CD4-positive, alpha-beta T cell (primary cell): ENCODE measurements at regions not wholly inside any gene's neighbourhood (a gene's known extent, or its start where the extent isn't known, plus 50 kb on each side); places are given as distances from the start of the nearest gene placed in this dataset.

Source experiments
- ATAC-seq: fragments of 200-7000 bp; cut with Tn5 transposase; one replicate; pipeline ENCODE4 v1.10.0; 2022; ENCODE audit warnings: mild to moderate bottlenecking; ENCODE audit not compliant: poor library complexity
- CTCF ChIA-PET: fragments of 350-600 bp; sonication (Branson Sonifier 250); formaldehyde crosslinking; loops from one replicate; lab custom pipeline; 2021; ENCODE audit warnings: antibody characterized with exemption, inconsistent platforms; lab: Charles Lee
- POLR2A ChIA-PET: fragments of 350-600 bp; sonication (Branson Sonifier 250); formaldehyde crosslinking; loops from one replicate; lab custom pipeline; 2021; ENCODE audit warnings: antibody characterized with exemption, inconsistent platforms; lab: Charles Lee
- DNase-seq, 14 experiments: peaks; one replicate each; pipeline ENCODE4 v3.0.0-alpha.2; 2013 to 2020; ENCODE audit warnings: mixed read lengths in 2 of 14
- H3K27ac ChIP-seq, 2 donors: one replicate each; pipeline versions ENCODE4 v1.5.1 to v1.7.0; 2013; ENCODE audit warnings: low read length in 2 of 2, low read depth in 1 of 2, mild to moderate bottlenecking in 1 of 2
- H3K27me3 ChIP-seq, 2 experiments: 1 replicate in 1 of 2; 2 replicates in 1 of 2; pipeline versions ENCODE4 v1.6.1 to v1.7.0; 2013; ENCODE audit warnings: low read length in 2 of 2, control low read depth in 1 of 2, mild to moderate bottlenecking in 1 of 2, moderate library complexity in 1 of 2; ENCODE audit not compliant: insufficient read depth in 2 of 2, control insufficient read depth in 1 of 2
- H3K36me3 ChIP-seq: one replicate; pipeline ENCODE4 v1.6.1; 2013; ENCODE audit warnings: low read length, control low read depth; ENCODE audit not compliant: insufficient read depth
- H3K4me1 ChIP-seq: one replicate; pipeline ENCODE4 v1.6.1; 2013; ENCODE audit warnings: low read length, control low read depth; ENCODE audit not compliant: insufficient read depth
- H3K4me3 ChIP-seq: one replicate; pipeline ENCODE4 v1.5.1; 2013; ENCODE audit warnings: mild to moderate bottlenecking, low read length, moderate library complexity
- H3K9me3 ChIP-seq, 2 experiments: 1 replicate in 1 of 2; 2 replicates in 1 of 2; pipeline versions ENCODE4 v1.6.1 to v1.7.0; 2013; ENCODE audit warnings: low read length in 2 of 2, mild to moderate bottlenecking in 2 of 2, control low read depth in 1 of 2, moderate library complexity in 1 of 2; ENCODE audit not compliant: control insufficient read depth in 1 of 2, insufficient read depth in 1 of 2
- H3K27ac Mint-ChIP-seq: one replicate; pipeline ENCODE4 v1.8.0; 2020; ENCODE audit warnings: mixed read lengths
- H3K27me3 Mint-ChIP-seq: one replicate; pipeline ENCODE4 v1.8.0; 2021; ENCODE audit warnings: mixed read lengths
- H3K36me3 Mint-ChIP-seq: one replicate; pipeline ENCODE4 v1.8.0; 2021; ENCODE audit warnings: low read depth, mixed read lengths
- H3K4me1 Mint-ChIP-seq: one replicate; pipeline ENCODE4 v1.8.0; 2021; ENCODE audit warnings: low read depth, mixed read lengths
- H3K4me3 Mint-ChIP-seq: one replicate; pipeline ENCODE4 v1.8.0; 2020; ENCODE audit warnings: mild to moderate bottlenecking, mixed read lengths
- H3K9me3 Mint-ChIP-seq: one replicate; pipeline ENCODE4 v1.8.0; 2020; ENCODE audit warnings: mixed read lengths
- intact Hi-C, 2 experiments: fragments of 100-400 bp; cut with DNase I in 1 of 2; cut with micrococcal nuclease in 1 of 2; formaldehyde crosslinking; loops; one replicate each; pipeline versions ENCODE4 v1.15.1 to v1.9.0; 2023 to 2025; cut with DNase I, micrococcal nuclease
- TF ChIP-seq, protein P1 (sequence below): fragments of 200-600 bp; IDR thresholded peaks from one replicate; pipeline ENCODE4 v1.8.0; 2022; ENCODE audit warnings: antibody characterized with exemption, mild to moderate bottlenecking

DNA sequence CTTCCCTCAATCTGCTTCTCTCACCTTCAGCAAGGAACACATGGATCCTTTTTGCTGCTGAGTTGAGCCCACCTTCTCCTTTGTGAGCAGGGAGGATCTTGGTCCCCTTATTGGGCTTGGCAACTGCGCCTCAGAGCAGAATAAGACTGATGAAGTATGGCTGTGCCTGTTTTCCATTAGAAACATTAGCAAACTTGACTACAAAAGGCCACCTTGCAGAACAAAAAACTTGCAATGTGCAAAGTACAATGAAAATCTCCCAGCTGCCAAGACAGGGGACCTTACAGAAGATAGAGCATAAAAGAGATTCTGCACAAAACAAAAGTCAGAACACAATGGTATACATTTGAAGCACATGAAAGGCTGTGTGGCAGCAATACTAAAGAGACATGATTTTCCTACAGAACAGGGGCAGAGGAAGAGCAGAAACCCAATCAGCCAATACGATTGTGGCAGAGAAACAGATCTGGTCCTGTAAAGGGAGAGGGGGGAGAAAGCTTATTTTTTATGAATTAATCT, 173.5 kb upstream of the SNX19 start:
- H3K27ac ChIP-seq: no peak overlapping the region
- H3K27ac Mint-ChIP-seq: no peak overlapping the region
- no peaks in the 10 kb centered on the region for H3K27me3 ChIP-seq
- intact Hi-C loops: no loop called here
- H3K4me3 Mint-ChIP-seq: no peak overlapping the region
- DNase-seq (no peak), ATAC-seq (no peak)
- no peaks in the 10 kb centered on the region for H3K4me1 ChIP-seq
- H3K27me3 Mint-ChIP-seq: peaks cover 8% of the 10 kb centered on the region
- no peaks in the 10 kb centered on the region for H3K36me3 Mint-ChIP-seq
- TF ChIP-seq, protein P1, sequence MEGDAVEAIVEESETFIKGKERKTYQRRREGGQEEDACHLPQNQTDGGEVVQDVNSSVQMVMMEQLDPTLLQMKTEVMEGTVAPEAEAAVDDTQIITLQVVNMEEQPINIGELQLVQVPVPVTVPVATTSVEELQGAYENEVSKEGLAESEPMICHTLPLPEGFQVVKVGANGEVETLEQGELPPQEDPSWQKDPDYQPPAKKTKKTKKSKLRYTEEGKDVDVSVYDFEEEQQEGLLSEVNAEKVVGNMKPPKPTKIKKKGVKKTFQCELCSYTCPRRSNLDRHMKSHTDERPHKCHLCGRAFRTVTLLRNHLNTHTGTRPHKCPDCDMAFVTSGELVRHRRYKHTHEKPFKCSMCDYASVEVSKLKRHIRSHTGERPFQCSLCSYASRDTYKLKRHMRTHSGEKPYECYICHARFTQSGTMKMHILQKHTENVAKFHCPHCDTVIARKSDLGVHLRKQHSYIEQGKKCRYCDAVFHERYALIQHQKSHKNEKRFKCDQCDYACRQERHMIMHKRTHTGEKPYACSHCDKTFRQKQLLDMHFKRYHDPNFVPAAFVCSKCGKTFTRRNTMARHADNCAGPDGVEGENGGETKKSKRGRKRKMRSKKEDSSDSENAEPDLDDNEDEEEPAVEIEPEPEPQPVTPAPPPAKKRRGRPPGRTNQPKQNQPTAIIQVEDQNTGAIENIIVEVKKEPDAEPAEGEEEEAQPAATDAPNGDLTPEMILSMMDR: no peak
- no peaks in the 10 kb centered on the region for H3K36me3 ChIP-seq
- H3K4me3 ChIP-seq: no peak overlapping the region
- peaks cover 6% of the 10 kb centered on the region for H3K9me3 Mint-ChIP-seq
- H3K4me1 Mint-ChIP-seq: no peaks in the 10 kb centered on the region
- CTCF ChIA-PET: no interaction called here
- POLR2A ChIA-PET: no interaction called here
- H3K9me3 ChIP-seq: peaks cover 4 to 8% of the 10 kb centered on the region in 2 experiments

DNA sequence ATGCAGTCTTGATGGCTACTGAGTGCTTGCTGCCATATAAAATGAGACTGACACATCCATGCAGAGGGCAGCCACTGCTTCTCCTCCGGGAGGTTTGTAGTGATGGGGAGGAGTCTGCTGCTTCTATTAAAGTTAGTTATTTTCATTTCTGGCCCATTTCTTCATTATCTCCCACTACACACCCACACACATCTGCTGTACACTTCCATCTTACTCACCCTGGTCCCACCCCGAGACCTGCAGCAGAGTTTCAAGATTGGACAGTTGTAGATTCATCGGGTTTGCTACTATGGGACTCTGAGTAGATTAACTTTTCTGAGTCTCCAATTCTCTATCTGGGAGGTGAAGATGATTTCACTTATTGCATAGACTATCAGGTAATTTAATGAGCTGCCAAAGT, 176.2 kb upstream of the SNX19 start:
- H3K27ac Mint-ChIP-seq: no peak overlapping the region
- DNase-seq: no peak
- intact Hi-C loops: no loop called here
- no peak overlapping the region for H3K27ac ChIP-seq
- no peak overlapping the region for H3K4me3 Mint-ChIP-seq
- H3K4me1 Mint-ChIP-seq: no peaks in the 10 kb centered on the region
- no peaks in the 10 kb centered on the region for H3K27me3 Mint-ChIP-seq
- ChIA-PET POLR2A (no interaction called here), CTCF (no interaction called here)
- ATAC-seq: no peak
- no peaks in the 10 kb centered on the region for H3K4me1 ChIP-seq
- peaks cover 0 to 6% of the 10 kb centered on the region in 2 experiments for H3K9me3 ChIP-seq
- H3K4me3 ChIP-seq: no peak overlapping the region
- H3K27me3 ChIP-seq: no peaks in the 10 kb centered on the region
- no peaks in the 10 kb centered on the region for H3K9me3 Mint-ChIP-seq
- TF ChIP-seq, protein P1: no peak
- H3K36me3 ChIP-seq: no peaks in the 10 kb centered on the region
- no peaks in the 10 kb centered on the region for H3K36me3 Mint-ChIP-seq

DNA sequence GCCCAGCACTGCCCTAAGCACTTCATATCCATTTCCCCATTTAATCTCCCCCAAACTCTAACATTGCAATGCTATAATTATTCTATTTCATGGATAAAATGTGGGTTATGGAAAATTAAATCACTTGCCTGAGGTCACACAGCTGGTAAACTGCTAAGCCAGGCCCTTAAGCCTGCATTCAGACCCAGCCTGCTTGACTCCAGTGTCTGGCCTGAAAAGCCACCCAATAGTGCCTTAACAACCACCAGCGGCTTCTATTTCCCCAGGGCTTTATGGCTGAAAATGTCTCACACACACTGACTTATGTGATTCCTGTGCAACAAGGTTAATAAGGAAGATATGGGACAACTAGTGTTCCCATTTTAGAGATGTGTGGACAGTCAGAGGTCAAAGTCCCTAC, 178.5 kb upstream of the SNX19 start:
- Mint-ChIP-seq H3K27me3 (no peaks in the 10 kb centered on the region), H3K9me3 (no peaks in the 10 kb centered on the region), H3K4me3 (no peak overlapping the region), H3K27ac (no peak overlapping the region), H3K4me1 (no peaks in the 10 kb centered on the region), H3K36me3 (no peaks in the 10 kb centered on the region)
- ATAC-seq (no peak), DNase-seq (no peak)
- Histone ChIP-seq H3K4me1 (no peaks in the 10 kb centered on the region), H3K36me3 (no peaks in the 10 kb centered on the region), H3K27ac (no peak overlapping the region), H3K4me3 (no peak overlapping the region), H3K9me3 (peaks cover 0 to 6% of the 10 kb centered on the region in 2 experiments), H3K27me3 (no peaks in the 10 kb centered on the region)
- POLR2A ChIA-PET: no interaction called here
- intact Hi-C loops: no loop called here
- TF ChIP-seq, protein P1: no peak
- CTCF ChIA-PET: no interaction called here
